OCI-LY3 (cell line): ENCODE measurements at regions not wholly inside any gene's neighbourhood (a gene's known extent, or its start where the extent isn't known, plus 50 kb on each side); places are given as distances from the start of the nearest gene placed in this dataset.

Experiments used
- H2AFZ ChIP-seq: fragments of 200-600, 300-600 bp; shearing (Covaris generic); 2 replicates; pipeline ENCODE4 v1.6.0; 2014; ENCODE audit warnings: antibody characterized with exemption, low read depth, low read length
- H3K27ac ChIP-seq: fragments of 200-600, 300-600 bp; sonication (generic); 2 replicates; pipeline ENCODE4 v1.5.1; 2014; ENCODE audit warnings: mild to moderate bottlenecking, low read length, moderate library complexity, mixed read lengths
- H3K27me3 ChIP-seq: fragments of 200-600, 300-600 bp; sonication (generic); 2 replicates; pipeline ENCODE4 v1.6.1; 2014; ENCODE audit warnings: low read depth, low read length, mixed read lengths
- H3K36me3 ChIP-seq: fragments of 200-600, 300-600 bp; sonication (generic); replicated peaks from 2 replicates; pipeline ENCODE3; 2014; ENCODE audit warnings: low read depth, low read length, mixed read lengths
- H3K4me1 ChIP-seq: fragments of 300-600, 200-600 bp; sonication (generic); 2 replicates; pipeline ENCODE4 v1.6.1; 2014; ENCODE audit warnings: low read length, mixed read lengths
- H3K4me2 ChIP-seq: fragments of 200-600, 300-600 bp; sonication (generic); 2 replicates; pipeline ENCODE4 v1.6.1; 2014; ENCODE audit warnings: low read length, mixed read lengths
- H3K4me3 ChIP-seq: fragments of 300-600, 200-600 bp; sonication (generic); 2 replicates; pipeline ENCODE4 v1.5.1; 2014; ENCODE audit warnings: antibody characterized with exemption, mild to moderate bottlenecking, low read length, moderate library complexity
- H3K79me2 ChIP-seq: fragments of 300-600, 200-600 bp; shearing (Covaris generic); 2 replicates; pipeline ENCODE4 v1.6.1; 2014; ENCODE audit warnings: mild to moderate bottlenecking, low read length, mixed read lengths
- H3K9ac ChIP-seq: fragments of 300-600, 200-600 bp; shearing (Covaris generic); 2 replicates; pipeline ENCODE4 v1.6.0; 2014; ENCODE audit warnings: mild to moderate bottlenecking, low read length, moderate library complexity
- H3K9me3 ChIP-seq: fragments of 200-600, 300-600 bp; shearing (Covaris generic); 2 replicates; pipeline ENCODE4 v1.6.1; 2014; ENCODE audit warnings: low read length, mixed read lengths; ENCODE audit not compliant: insufficient read depth
- H4K20me1 ChIP-seq: fragments of 200-600, 300-600 bp; sonication (generic); 2 replicates; pipeline ENCODE4 v1.6.1; 2016; ENCODE audit warnings: low read length, mixed read lengths; ENCODE audit not compliant: insufficient read depth
- CTCF ChIP-seq: fragments of 200-600, 300-600 bp; sonication (generic); IDR thresholded peaks from 2 replicates; pipeline ENCODE4 v1.5.1; 2014; ENCODE audit warnings: antibody characterized with exemption, low read length, low read depth
- EZH2phosphoT487 ChIP-seq: fragments of 200-600 bp; shearing (Covaris generic); IDR thresholded peaks from 2 replicates; pipeline ENCODE4 v1.6.1; 2018; ENCODE audit warnings: antibody characterized with exemption, mixed run types, low read depth

DNA sequence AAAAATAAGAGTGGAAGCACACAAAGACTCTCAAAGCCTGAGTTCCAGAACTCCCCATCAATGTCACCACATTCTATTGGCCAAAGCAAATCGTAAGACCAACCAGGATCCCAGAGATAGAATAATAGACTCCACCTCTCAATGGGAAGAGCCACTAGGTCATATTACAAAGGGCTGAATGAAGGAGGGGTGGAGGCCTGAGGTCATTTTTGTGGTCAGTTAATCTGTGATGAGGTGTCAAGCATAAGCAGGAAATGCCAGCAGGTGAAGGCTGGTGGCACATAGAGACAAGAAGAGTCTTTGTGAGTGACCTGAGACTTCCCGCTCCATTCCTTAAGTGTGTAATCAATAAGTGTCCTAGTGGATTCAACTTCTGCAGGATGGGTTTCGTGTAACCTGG, 144.3 kb downstream of the TFCP2L1 start:
- no peak for TF ChIP-seq EZH2phosphoT487
- TF ChIP-seq CTCF: no peak
- Histone ChIP-seq H3K9ac (no peak overlapping the region), H3K9me3 (0 out of 2 replicates have a peak, but pooled peaks cover 3% of the 10 kb centered on the region), H3K4me2 (no peak overlapping the region), H4K20me1 (no peaks in the 10 kb centered on the region), H3K4me1 (no peaks in the 10 kb centered on the region), H3K4me3 (no peak overlapping the region), H2AFZ (no peak overlapping the region), H3K79me2 (no peaks in the 10 kb centered on the region), H3K27me3 (peaks cover 9% of the 10 kb centered on the region; the same call in 1 of the 2 replicates), H3K27ac (no peak overlapping the region), H3K36me3 (no peaks in the 10 kb centered on the region)

- H3K4me1 ChIP-seq: no peaks in the 10 kb centered on the region
- no peaks in the 10 kb centered on the region for H4K20me1 ChIP-seq
- H3K9ac ChIP-seq: no peak overlapping the region
- H3K27me3 ChIP-seq: peaks cover 7% of the 10 kb centered on the region; the same call in 1 of the 2 replicates
- TF ChIP-seq CTCF: no peak
- TF ChIP-seq EZH2phosphoT487: no peak
- no peak overlapping the region for H3K4me3 ChIP-seq
- no peak overlapping the region for H3K4me2 ChIP-seq
- no peaks in the 10 kb centered on the region for H3K79me2 ChIP-seq
- 0 out of 2 replicates have a peak, but pooled peaks cover 3% of the 10 kb centered on the region for H3K9me3 ChIP-seq
- H2AFZ ChIP-seq: no peak overlapping the region
- H3K36me3 ChIP-seq: no peaks in the 10 kb centered on the region
- no peak overlapping the region for H3K27ac ChIP-seq
These were observed 142.6 kb downstream of the TFCP2L1 start for GRCh38 chr2:121142452-121142851.

- H3K9me3 ChIP-seq: 0 out of 2 replicates have a peak, but pooled peaks cover 3% of the 10 kb centered on the region
- no peaks in the 10 kb centered on the region for H3K4me1 ChIP-seq
- no peak for TF ChIP-seq EZH2phosphoT487
- TF ChIP-seq CTCF: no peak
- H3K4me2 ChIP-seq: no peak overlapping the region
- no peak overlapping the region for H3K9ac ChIP-seq
- H3K79me2 ChIP-seq: no peaks in the 10 kb centered on the region
- H3K27ac ChIP-seq: no peak overlapping the region
- no peaks in the 10 kb centered on the region for H3K36me3 ChIP-seq
- H4K20me1 ChIP-seq: no peaks in the 10 kb centered on the region
- H2AFZ ChIP-seq: no peak overlapping the region
- peaks cover 3% of the 10 kb centered on the region; the same call in 1 of the 2 replicates for H3K27me3 ChIP-seq
- H3K4me3 ChIP-seq: no peak overlapping the region
These were observed 140.9 kb downstream of the TFCP2L1 start for GRCh38 chr2:121144111-121144510.

- H3K4me2 ChIP-seq: no peak overlapping the region
- TF ChIP-seq EZH2phosphoT487: no peak
- no peak for TF ChIP-seq CTCF
- no peak overlapping the region for H2AFZ ChIP-seq
- no peaks in the 10 kb centered on the region for H3K79me2 ChIP-seq
- no peak overlapping the region for H3K27ac ChIP-seq
- H3K4me1 ChIP-seq: no peaks in the 10 kb centered on the region
- H3K9me3 ChIP-seq: no peaks in the 10 kb centered on the region
- H4K20me1 ChIP-seq: no peaks in the 10 kb centered on the region
- H3K36me3 ChIP-seq: no peaks in the 10 kb centered on the region
- no peaks in the 10 kb centered on the region for H3K27me3 ChIP-seq
- H3K4me3 ChIP-seq: no peak overlapping the region
- H3K9ac ChIP-seq: no peak overlapping the region
These were observed 138.4 kb downstream of the TFCP2L1 start for GRCh38 chr2:121146630-121147029.
